AG20443 (cell line): ENCODE measurements at regions not wholly inside any gene's neighbourhood (a gene's known extent, or its start where the extent isn't known, plus 50 kb on each side); places are given as distances from the start of the nearest gene placed in this dataset.
"Not testable (repeated sequence)": the region's sequence is repeated elsewhere in the genome, so short reads cannot be mapped to it uniquely, and the experiment has no call there.

Source experiments
- DNase-seq: peaks from one replicate; pipeline ENCODE4 v3.0.0; 2012; ENCODE audit warnings: low spot score, mixed read lengths

DNA sequence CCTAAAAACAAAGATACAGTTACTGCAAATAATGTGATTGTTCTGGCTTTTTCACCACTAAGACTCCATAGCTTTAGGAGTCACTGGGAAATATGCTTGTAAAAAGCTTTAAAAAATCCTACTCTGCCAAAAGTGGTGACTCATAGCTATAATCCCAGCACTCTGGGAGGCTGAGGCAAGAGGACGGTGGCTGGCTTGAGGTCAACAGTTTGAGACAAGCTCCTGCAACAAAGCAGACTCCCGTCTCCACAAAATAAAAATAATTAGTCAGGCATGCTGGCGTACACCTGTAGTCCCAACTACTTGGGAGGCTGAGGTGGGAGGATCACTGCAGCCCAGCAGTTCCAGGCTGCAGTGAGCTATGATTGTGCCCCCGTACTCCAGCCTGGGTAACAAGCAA is 406.4 kb downstream of the HTR1A start:
- no peak for DNase-seq

DNA sequence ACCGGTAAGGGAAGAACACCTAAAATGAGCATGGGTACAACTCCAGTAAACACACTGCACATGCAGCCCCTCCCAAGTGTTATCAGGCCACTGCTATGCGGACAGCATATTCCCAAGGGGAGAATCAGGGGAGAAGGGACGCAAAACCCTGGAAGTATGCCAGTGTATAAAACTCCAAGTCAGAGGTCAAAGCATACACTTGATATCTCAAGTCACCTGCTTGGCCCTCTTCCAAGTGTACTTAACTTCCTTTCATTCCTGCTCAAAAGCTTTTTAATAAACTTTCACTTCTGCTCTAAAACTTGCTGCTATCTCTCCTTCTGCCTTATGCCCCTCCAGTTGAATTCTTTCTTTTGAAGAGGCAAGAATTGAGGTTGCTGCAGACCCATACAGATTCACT is 408.1 kb downstream of the HTR1A start:
- DNase-seq = no peak

DNA sequence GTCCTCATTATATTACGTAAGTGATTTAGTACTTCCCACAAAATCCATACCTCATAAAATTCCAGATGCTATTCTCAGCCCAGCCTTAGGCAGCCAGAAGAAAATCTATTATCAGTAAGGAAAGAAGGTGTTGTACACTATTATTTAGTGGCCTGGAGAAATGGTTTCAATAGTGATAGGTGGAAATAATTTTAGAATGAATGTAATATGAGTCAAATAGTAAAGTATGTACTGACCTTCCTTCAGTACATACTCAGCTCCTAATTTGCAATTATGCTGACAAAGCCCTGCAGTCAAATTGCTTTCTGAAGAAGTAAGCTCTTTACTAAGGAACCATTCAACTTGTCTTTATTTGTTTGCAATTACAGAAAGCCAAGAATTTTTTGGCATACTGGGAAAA is 409.2 kb downstream of the HTR1A start:
- no peak for DNase-seq

DNA sequence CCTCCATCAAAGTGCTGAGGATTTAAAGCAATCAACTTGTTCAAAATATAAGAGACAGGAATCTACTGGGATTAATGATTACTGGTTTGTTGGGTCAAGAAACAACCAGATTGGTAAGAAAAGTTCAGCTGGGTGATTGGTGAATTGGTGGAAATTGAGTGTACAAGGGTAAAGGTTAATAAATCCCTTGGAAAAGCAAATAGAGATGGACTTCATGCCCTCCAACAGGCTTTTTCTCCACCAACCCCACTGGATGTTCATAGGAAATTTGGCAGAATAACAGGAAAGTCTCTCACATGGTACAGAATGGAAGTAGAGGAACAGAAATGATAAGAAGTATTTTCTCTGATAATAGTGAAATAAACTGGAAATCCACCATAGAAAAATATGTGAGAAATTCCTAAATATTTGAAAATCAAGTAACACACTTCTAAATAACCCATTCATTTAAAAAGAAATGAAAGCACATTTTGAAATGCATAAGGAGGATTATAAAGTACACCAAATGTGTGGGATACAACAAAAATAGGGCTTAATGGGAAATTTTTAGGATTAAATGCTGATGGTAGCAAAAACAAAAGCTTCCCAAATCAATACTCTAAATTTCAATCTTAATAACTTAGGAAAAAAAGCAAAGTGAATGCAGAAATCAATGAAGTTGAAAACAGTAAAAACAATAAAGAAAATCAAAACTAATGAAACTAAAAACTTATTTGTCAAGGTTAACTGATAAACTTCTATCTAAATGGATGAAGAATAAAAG is 426.2 kb downstream of the HTR1A start:
- DNase-seq = no peak

DNA sequence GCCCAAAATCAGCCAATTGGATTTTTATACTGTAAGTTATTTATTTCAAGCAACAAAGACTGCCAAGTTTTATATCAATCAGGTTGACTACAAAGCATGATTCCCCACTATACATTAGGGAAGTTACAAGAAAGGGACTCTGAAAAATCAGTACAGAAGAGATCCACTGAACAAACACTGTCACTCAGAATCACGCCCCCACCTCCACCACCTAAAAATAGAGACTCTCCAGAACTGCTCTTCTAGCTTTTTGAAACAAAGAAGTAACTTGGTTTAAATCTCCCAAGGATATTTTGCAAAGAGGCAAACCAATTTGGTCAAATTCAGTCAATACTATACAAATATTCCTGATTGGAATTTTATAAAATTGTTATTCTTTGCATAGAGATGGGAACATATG is 438.0 kb downstream of the HTR1A start:
- DNase-seq = no peak

DNA sequence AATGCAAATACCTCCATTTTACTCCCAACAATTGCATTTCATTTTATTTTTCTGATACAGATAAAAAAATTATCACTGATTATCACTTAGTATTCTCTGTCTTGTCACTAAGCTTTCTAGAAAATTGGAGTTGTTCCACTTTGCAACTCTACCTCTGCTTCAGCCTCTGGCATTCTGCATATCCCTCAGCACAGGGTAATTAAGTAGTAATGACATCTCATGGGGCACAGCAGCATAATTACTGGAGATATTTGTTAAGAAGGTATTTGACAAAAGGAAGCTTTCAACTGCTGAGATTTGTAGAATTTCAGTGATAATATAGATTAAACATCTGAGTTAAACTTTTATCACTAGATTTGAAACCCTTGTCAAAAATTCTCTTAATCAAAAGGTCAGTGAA is 446.2 kb downstream of the HTR1A start:
- DNase-seq = no peak

DNA sequence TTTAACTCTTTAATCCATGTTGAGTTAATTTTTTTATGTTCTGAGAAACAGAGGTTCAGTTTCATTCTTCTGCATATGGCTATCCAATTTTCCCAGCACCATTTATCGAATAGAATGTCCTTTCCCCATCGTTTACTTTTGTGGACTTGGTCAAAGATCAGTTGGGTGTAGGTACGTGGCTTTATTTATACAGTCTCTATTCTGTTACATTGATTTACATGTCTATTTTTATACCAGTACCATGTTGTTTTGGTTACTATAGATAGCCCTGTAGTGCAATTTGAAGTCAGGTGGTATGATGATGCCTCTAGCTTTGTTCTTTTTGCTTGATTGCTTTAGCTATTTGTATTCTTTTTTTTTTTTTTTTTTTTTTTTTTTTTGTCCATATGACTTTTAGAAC is 462.0 kb downstream of the HTR1A start:
- no peak for DNase-seq

DNA sequence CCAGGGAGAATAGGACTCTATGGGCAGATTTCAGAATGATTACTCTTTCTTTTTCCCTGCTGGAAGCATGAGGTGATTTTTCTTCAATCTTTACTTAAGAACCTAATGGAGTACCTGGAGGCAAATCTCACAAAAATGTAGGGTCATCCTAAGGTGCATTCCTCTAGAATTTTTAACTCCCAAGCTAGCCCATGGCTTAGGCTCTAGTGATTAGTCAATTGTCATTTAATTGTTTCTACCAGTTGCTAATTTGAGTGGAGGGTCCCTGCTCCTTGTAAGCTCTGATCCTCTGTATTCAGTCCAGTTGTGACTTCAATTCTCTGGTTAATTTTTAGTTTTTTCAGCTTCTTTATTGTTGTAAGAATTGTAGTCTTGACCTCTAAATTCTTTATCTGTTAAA is 467.0 kb downstream of the HTR1A start:
- no peak for DNase-seq

DNA sequence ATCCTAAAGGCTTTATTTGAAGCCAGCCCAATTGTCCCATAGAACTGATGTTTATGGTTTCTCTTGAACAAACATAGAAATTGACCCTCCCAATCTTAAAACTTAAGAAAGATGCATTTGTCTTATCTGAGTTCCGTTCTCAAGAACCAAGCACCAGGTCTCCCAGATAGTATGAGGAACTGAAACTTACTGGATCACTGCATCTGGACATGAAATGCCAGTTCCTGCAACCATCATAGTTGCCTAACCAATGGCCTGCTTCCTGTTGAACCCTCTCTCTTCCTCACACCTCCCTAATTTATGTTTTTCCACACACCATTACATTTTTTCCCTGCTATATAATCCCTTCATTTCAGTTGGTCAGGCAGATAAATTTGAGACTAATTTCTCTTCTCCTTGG is 478.9 kb downstream of the HTR1A start:
- DNase-seq = no peak

DNA sequence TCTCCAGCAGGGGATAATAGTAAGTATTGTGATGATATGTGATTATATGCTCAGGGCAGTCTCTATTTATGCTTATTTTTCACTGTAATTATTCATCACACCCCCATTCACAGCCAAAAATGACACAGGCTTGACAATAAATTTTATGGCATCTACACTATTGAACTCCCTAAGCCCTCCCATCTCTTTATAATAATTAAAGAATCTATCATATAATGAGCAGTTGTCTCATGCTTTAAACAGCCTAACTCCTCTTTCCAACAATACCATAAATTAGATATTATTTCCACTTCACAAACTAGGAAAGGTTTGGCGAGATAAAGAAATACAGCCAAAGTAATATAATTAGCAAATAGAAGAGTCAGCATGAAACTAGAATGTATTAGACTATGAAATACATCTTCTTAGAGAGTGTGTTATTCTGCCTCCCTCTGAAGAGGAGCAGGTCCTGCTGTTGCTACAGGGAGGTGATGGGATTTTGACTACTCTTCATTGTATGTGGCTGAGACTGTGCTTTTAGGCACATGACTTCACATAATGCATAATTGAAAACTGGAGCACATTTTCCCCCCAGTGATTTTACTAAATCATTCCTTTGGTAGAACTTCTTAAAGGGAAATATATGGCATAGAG is 488.8 kb downstream of the HTR1A start:
- no peak for DNase-seq

DNA sequence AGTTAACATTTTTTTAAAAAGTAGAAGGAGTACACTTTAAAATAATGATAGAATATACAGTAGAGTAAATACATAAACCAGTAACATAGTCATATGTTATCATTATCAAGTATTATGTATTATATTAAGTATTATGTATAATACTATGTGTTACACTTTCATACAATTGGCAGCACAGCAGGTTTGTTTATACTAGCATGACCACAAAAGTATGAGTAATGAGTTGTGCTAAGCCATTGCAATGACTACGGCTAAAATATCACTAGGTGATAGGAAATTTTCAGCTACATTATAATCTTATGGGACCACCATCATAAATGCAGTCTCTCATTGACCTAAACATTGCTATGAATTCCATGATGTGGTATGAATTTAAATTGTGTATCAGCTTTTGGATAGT is 506.0 kb downstream of the HTR1A start:
- no peak for DNase-seq

DNA sequence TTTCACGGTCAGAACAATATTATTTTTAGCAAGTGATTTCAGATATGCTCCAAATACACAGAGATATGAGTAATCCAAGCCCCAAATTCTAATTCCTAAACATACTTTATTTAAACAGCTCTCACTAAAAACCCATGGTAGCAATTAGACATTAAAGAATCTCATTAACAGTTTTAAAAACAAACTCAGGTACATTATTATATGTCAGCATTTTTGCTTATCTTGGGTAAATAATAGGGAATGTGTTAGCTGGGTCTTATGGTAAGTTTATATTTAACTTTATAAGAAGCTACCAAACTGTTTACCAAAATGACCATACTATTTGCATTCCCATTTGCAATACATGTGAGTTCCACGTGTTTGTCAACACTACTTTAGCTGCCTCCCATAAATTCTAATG is 511.1 kb downstream of the HTR1A start:
- DNase-seq = no peak

DNA sequence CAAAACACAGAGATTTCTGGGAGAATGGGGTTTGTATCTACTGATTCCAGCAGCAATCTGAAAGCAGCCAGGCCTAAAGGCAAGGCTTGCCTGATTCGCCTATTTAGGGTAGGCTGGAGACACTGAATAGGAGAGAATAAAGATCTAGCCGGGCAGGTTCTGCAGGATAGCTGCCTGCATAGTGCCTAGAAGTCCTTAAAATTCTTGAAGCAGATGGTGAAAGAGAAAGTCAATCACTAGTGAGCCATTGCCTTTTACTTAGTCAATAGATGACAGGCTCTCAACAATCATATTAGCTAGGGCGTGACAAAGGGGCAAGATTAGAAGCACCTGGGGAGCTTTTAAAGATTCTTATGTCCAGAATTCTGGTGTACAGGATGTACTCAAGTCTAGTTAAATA is 522.7 kb downstream of the HTR1A start:
- DNase-seq = no peak

DNA sequence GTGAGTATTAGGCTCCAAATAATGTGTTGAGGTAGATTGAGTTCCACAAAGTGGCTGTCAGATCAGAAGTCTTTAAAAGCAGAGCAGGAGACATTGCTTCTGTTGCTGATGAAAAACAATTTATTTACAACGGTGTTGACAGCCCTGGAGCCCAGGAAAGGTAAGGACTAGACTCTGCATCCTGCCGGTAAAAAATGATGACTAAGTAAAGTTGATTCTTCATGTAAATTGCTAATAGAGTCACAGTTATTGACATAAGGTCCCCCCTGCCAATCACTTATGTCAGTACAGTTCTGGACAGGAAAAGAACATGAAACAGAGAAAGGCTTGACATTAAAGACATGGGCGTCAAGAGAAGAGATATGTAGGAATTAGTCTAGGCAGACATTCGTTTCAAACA is 552.5 kb downstream of the HTR1A start:
- no peak for DNase-seq

DNA sequence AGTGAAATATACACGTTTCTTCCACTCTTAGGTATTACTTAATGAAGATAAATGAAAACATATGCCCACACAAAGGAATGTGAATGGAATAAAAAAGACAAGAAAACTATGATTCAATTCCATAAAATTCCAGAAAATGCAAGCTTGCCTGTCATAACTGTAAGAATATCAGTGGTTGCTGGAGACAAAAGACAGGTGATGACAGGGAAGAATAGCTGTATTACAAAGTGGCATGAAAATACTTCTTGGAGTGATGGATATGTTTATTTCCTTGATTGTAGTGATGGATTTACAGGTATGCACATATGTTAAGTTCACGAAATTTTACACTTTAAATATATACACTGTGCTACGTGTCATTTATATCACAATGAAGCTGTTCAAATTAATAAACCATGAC is 553.3 kb downstream of the HTR1A start:
- no peak for DNase-seq

DNA sequence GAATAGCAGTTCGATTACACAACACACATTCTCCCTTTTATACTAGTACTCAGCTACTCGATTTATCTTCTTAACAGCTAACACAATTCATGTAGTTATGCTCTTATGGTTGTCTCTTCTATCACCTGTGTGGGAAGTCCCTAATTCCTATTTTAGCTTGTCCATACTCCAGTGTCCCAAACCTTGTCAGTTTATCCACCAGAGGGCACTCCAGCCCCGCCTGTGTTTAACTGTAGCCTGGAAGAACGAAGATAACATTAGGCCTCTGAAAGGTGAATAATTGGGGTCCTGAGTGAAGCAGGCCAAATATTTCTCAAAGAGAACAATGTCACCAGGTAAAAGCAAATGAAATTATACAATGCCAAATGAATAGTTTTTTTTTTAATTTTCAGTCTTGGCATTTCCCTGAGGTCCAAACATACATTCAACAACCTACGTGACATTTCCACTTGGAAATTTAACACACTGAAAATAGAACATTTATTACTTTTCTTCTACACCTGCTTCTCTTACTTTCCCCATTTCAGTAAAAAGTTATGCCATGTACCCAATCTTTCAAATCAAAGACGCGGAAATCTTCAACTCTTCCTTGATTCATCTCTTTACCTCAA is 560.7 kb downstream of the HTR1A start:
- peak; percentile 42 for DNase-seq

DNA sequence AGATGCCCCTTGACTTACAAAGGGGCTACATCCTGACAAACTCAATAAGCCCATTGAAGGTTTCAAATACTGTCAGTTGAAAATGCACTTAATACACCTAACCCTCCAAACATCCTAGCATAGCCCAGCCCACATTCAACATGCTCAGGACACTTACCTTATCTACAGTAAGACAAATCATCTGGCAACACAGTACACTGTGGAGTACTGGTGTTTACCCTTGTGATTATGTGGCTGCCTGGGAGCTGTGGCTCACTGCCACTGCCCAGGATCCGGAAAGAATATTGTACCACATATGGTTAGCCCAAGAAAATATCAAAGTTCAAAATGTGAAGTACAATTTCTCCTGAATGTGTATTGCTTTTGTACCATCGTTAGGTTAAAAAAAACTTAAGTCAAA is 562.2 kb downstream of the HTR1A start:
- DNase-seq = no peak

DNA sequence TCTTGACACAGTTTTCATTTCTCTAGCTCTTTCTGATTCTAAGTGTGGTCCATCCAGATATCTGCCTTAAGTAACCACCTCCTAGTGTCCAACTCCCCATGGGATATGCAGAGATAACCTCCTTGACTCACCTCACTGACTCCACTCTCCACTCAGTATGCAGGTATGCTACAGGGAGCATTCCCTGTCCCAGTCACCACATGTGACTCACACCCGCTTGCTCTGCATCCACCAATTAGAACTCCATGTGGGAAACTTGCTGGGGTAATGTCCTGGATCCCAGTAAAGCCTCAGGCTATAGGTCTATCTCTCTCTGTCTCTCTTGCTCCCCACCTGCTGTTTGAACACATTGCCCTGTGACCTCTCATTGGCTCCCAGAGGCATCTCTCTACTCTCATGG is 563.9 kb downstream of the HTR1A start:
- no peak for DNase-seq

DNA sequence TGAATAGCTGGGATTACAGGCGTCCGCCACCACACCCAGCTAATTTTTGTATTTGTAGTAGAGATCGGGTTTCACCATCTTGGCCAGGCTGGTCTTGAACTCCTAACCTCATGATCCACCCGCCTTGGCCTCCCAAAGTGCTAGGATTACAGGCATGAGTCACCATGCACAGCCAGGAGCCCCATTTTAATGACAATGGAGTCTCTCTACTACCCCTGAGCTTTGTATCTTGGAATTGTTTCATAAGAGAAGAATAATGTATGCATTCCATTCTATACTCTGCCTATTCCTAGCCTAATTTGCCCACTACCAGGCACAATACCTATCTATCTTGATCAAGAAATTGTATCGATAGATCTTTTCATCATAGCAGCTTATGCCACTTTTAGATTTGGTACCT is 574.1 kb downstream of the HTR1A start:
- DNase-seq = not testable (repeated sequence)

DNA sequence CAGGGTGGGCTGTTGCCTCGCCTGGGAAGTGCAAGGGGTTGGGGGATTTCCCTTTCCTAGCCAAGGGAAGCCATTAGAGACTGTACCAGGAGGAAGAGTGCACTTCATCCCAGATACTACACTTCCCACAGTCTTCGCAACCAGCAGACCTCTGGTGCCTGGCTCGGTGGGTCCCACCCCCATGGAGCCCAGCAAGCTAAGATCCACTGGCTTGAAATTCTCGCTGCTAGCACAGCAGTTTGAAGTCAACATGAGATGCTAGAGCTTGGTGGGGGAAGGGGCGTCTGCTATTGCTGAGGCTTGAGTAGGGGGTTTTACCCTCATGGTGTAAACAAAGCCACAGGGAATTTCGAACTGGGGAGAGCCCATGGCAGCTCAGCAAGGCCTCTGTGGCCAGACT is 586.4 kb downstream of the HTR1A start:
- no peak for DNase-seq

DNA sequence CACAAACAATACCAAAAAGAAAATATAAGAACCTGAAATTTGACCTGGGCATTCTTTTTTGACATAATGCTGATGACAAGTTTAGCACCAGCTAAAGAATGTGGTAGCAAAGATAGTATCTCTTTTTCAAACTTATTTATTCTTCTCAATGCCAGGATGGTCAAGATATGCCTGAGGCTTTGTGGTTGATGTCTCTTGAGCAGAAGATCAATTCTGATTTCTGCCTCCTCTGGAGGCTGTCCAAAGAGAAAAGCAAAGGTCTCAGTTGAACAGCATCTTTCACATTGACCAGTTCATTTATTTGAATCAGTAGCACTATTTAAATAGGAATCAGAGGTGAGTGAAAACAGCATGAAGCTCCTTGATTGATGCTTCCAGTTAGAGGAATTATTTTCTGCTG is 588.2 kb downstream of the HTR1A start:
- no peak for DNase-seq

DNA sequence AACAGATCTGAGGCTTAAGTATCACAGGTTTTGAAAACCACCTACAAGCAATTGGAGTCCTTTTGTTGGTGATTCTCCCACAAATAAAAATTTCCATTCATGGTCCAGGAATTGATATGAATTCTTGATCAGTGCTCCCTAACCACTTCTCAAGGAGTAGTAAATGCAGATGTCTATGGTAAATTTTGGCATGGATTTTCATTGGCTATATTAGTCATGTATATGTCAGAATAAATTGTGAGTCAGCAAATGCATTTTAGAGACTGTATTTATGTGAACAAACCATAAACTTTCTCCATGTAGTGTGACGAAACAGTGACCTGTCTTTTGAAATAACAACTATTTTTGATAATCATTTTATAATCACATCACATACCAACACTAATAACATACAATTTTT is 611.1 kb downstream of the HTR1A start:
- no peak for DNase-seq

DNA sequence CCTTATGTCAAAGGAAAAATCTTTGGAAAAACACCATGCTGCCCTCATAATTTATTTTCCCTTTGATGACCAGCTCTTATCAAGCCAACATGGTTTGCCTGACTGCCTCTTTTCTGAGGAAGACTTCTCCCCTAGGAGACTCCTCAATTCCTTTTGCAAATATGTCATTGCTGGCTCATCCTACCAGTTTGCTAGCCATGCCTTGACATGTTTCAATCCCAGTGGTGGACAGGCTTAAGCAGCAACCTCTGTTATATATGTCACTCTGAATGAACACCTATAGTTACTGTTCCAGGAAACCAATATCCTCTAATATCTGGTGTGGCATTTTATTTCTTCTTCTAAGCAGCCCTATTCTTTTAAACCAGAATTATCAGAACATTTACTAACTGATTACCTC is 615.8 kb downstream of the HTR1A start:
- no peak for DNase-seq

DNA sequence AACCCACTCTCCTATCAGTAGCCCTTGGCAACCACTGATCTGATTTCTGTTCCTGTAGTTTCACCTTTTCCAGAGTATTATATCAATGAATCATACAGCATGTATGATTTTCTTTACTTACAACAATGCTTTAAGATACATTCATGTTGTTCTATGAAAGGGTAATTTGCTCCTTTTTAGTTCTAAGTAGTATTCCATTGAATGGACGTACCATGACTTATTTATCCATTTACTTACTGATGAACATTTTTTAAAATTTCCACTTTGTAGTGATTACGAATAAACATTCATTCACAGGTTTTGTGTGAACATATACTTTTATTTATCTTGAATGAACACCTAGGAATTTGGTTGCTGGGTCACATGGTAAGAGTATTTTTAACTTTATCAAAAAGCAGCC is 620.8 kb downstream of the HTR1A start:
- no peak for DNase-seq
